GM19397 (cell line): ENCODE measurements at regions not wholly inside any gene's neighbourhood (a gene's known extent, or its start where the extent isn't known, plus 50 kb on each side); places are given as distances from the start of the nearest gene placed in this dataset.

Experiments used
- ATAC-seq: cut with Tn5 transposase; IDR thresholded peaks from one replicate; pipeline ENCODE4 v1.9.1; 2021; ENCODE audit warnings: mild to moderate bottlenecking, moderate library complexity; ENCODE audit not compliant: unreplicated experiment

GRCh38 chr4:17188125-17188524, 289.7 kb upstream of the LDB2 start:
- ATAC-seq: no peak

GRCh38 chr4:17187003-17187402, 288.6 kb upstream of the LDB2 start:
- ATAC-seq: no peak

- no peak for ATAC-seq
Measured at GRCh38 chr4:17182888-17183287, 284.4 kb upstream of the LDB2 start.

GRCh38 chr4:17174751-17175150, 276.3 kb upstream of the LDB2 start:
- ATAC-seq: no peak

GRCh38 chr4:17173300-17173699, 274.9 kb upstream of the LDB2 start:
- no peak for ATAC-seq

GRCh38 chr4:17170131-17170530, 271.7 kb upstream of the LDB2 start:
- no peak for ATAC-seq

- no peak for ATAC-seq
Measured at GRCh38 chr4:17169699-17170098, 271.3 kb upstream of the LDB2 start.

- no peak for ATAC-seq
Measured at GRCh38 chr4:17168571-17168970, 270.1 kb upstream of the LDB2 start.

- ATAC-seq: no peak
Measured at GRCh38 chr4:17166954-17167353, 268.5 kb upstream of the LDB2 start.

GRCh38 chr4:17165286-17165685, 266.8 kb upstream of the LDB2 start:
- ATAC-seq: no peak

- no peak for ATAC-seq
Measured at GRCh38 chr4:17164666-17165065, 266.2 kb upstream of the LDB2 start.

- no peak for ATAC-seq
Measured at GRCh38 chr4:17163156-17163771, 264.8 kb upstream of the LDB2 start.

- no peak for ATAC-seq
Measured at GRCh38 chr4:17157304-17157703, 258.9 kb upstream of the LDB2 start.

GRCh38 chr4:17155486-17155885, 257.0 kb upstream of the LDB2 start:
- no peak for ATAC-seq

GRCh38 chr4:17153572-17153971, 255.1 kb upstream of the LDB2 start:
- no peak for ATAC-seq

- ATAC-seq: no peak
Measured at GRCh38 chr4:17152941-17153540, 254.6 kb upstream of the LDB2 start.

- no peak for ATAC-seq
Measured at GRCh38 chr4:17142232-17142711, 243.8 kb upstream of the LDB2 start.

- ATAC-seq: no peak
Measured at GRCh38 chr4:17138847-17139246, 240.4 kb upstream of the LDB2 start.

GRCh38 chr4:17134565-17134964, 236.1 kb upstream of the LDB2 start:
- no peak for ATAC-seq

GRCh38 chr4:17134100-17134499, 235.7 kb upstream of the LDB2 start:
- no peak for ATAC-seq

GRCh38 chr4:17132226-17132625, 233.8 kb upstream of the LDB2 start:
- ATAC-seq: no peak

- no peak for ATAC-seq
Measured at GRCh38 chr4:17128268-17128667, 229.8 kb upstream of the LDB2 start.
